Suprapubic skin (tissue), 4 donors: ENCODE measurements at regions not wholly inside any gene's neighbourhood (a gene's known extent, or its start where the extent isn't known, plus 50 kb on each side); places are given as distances from the start of the nearest gene placed in this dataset.

ENCODE experiments used
- CTCF ChIP-seq, 2 donors: fragments of 200-600 bp in 1 of 2; fragments of 450-650 bp in 1 of 2; sonication (generic) in 1 of 2; IDR thresholded peaks; one replicate each; pipeline ENCODE4 v1.5.1; 2016 to 2019; ENCODE audit warnings: antibody characterized with exemption in 2 of 2, mild to moderate bottlenecking in 1 of 2, moderate library complexity in 1 of 2
- POLR2A ChIP-seq, 2 donors: fragments of 450-650 bp; IDR thresholded peaks; one replicate each; pipeline ENCODE4 v1.6.1; 2017; ENCODE audit warnings: antibody characterized with exemption in 2 of 2, mild to moderate bottlenecking in 2 of 2, moderate library complexity in 2 of 2
- POLR2AphosphoS5 ChIP-seq, 3 donors: sonication (generic); formaldehyde crosslinking; IDR thresholded peaks; one replicate each; pipeline ENCODE4 v1.6.1; 2017; ENCODE audit warnings: antibody characterized with exemption in 3 of 3

- no peak for TF ChIP-seq POLR2AphosphoS5 (IDR thresholded peaks at IDR 0.05)
- TF ChIP-seq POLR2A (IDR thresholded peaks at IDR 0.05) = no peak
- TF ChIP-seq CTCF (IDR thresholded peaks at IDR 0.05) = no peak
Observed at GRCh38 chr20:58092871-58093270, 135.6 kb downstream of the ANKRD60 start.
